Gastroesophageal sphincter (tissue), 3 donors: ENCODE measurements at regions not wholly inside any gene's neighbourhood (a gene's known extent, or its start where the extent isn't known, plus 50 kb on each side); places are given as distances from the start of the nearest gene placed in this dataset.

Experiments used
- CTCF ChIP-seq, 4 experiments: fragments of 200-600 bp in 2 of 4; fragments of 450-650 bp in 2 of 4; sonication (generic) in 1 of 4; IDR thresholded peaks; one replicate each; pipeline ENCODE4 v1.5.1; 2017 to 2019; ENCODE audit warnings: antibody characterized with exemption in 4 of 4, mild to moderate bottlenecking in 2 of 4, moderate library complexity in 2 of 4
- EP300 ChIP-seq: sonication (generic); formaldehyde crosslinking; IDR thresholded peaks from one replicate; pipeline ENCODE4 v1.6.1; 2017; ENCODE audit warnings: antibody characterized with exemption, mild to moderate bottlenecking
- POLR2AphosphoS5 ChIP-seq: sonication (generic); formaldehyde crosslinking; IDR thresholded peaks from one replicate; pipeline ENCODE4 v1.6.1; 2017; ENCODE audit warnings: antibody characterized with exemption

GRCh38 chr4:136302566-136302965 is 1229.7 kb downstream of the PCDH18 start:
- no peak for TF ChIP-seq EP300
- TF ChIP-seq POLR2AphosphoS5 = no peak
- TF ChIP-seq CTCF (IDR thresholded peaks at IDR 0.05) = no peak
